GM19324 (cell line): ENCODE measurements at regions not wholly inside any gene's neighbourhood (a gene's known extent, or its start where the extent isn't known, plus 50 kb on each side); places are given as distances from the start of the nearest gene placed in this dataset.

Experiments
- ATAC-seq: cut with Tn5 transposase; IDR thresholded peaks from one replicate; pipeline ENCODE4 v1.9.1; 2021; ENCODE audit warnings: mild to moderate bottlenecking, moderate library complexity; ENCODE audit not compliant: unreplicated experiment, low FRiP score

DNA sequence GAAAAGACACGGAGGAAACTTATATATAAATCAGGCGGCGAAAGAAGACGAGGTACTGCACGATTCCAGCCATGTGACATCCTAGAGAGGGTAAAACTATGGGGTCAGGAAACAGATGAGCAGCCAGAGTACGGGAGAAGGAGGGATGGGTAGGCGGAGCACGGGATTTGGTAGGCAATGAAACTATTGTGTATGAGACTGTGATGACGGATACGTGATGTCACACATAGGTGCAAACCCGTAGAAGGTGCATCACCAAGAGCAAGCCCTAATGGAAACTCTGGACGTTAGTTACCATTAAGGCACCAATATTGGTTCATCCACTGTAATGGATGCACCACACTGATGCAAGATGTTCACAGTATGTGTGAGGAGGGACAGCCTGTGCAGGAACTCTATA lies 93.8 kb upstream of the MGMT start:
- ATAC-seq, result no peak

DNA sequence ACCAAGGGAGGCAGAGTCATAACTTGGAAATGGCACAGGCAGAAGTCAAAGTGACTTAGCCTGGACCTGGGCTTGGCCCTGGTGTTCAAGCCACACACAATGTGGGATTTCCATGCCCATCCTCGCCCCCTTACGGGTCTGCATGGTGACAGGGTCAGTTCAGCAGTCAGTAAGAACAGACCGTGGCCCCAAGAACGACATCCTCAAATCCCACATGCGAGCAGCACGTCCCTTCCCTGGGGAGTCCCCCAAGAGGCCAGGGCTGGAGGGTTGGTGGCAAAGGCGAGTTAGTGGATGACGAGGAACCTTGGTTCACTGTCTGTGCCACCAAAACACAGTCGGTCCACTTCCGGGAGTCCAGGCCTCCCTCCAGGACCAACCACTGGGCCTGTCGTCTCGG lies 93.3 kb upstream of the MGMT start:
- no peak for ATAC-seq

DNA sequence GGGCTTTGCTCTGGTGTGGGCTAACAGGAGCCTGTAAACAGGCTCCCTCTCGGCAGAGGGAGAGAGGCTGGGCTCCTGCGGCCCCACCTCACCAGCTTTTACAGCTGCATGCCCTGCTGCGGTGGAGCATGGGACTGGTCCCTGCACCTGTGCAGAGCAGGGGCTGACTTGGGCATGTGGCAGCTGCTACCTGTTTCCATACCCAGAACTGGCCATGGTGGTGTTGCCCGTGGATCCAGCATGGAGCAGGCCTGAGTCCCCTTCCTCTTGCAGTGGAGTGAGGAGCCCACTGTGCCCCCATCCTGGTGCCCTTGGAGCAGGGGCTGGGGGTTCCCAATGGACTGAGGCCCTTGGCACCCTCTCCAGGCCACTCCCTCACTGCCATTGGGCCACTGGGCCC lies 91.9 kb upstream of the MGMT start:
- ATAC-seq, result no peak

DNA sequence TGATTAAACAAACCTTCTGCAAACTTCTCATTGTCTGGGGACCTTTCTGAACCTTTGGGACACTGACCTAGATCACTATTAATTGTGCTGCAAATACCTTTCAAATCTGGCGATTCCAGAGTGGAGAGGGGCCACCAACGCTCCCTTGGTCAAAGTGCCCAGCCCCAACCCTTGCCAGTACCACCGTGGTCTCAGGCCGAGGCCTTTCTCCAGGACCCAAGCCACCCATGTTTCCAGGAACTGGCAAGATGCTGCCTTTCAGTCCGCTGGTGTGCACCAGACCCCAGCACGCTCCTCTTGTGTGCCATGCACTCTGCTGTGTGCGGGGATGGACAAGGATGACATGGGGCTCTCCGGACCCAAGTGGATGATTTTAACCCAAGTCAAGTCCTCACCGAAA lies 91.1 kb upstream of the MGMT start:
- no peak for ATAC-seq

DNA sequence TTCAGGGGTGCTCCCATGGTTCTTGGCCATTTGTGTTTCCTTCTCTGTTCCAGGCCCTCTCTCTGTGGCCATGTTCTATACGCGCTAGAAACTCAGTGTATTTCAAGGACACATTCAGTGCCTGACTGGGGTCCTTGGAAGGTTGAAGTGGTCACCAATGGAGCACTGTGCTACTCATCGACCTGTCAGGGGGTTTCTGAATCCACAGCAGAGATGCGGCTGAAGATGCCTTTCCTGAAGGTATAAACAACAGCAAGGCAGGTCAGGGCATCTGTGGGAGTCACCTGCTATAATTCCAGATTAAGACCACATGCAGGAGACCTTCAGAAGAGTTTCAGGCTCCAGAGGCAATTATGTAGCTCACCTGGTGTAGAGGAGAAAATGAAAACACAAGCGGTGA lies 86.8 kb upstream of the MGMT start:
- no peak for ATAC-seq

DNA sequence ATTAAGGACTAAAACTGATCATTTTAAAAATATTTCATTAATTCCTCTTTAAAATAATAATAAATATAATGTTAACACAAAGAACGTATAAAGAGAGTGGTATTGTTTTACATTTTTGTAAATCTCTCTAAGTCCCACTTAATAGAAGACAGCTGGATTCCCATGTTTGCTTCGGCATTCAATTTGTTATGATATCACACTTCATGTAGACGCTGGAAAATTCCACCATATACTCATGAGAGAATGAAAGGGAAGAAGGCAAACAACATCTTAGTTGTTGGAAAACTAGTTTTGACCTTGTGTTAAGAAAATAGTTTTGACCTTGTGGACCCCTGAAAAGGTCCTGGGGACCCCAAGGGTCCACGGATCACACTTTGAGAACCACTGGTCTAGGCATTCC lies 85.3 kb upstream of the MGMT start:
- no peak for ATAC-seq

DNA sequence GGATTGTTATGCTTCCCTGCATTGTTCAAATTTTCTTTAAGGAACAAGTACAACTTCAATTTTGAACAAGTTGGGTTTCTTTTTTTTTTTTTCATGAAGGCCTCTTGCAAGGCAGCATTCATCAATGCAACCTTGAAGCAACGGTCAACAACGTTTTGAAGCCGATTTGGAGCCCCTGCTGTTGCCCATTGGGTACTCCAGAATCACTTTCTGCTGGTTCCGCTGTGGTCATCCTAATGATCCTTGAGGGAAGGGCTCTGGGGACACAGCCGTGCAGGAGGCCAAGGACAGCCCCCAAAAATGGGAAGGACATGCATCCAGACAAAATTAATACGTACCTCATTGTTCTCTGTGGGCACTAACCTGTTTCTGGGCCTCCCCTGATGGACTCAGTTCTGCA lies 84.6 kb upstream of the MGMT start:
- no peak for ATAC-seq

DNA sequence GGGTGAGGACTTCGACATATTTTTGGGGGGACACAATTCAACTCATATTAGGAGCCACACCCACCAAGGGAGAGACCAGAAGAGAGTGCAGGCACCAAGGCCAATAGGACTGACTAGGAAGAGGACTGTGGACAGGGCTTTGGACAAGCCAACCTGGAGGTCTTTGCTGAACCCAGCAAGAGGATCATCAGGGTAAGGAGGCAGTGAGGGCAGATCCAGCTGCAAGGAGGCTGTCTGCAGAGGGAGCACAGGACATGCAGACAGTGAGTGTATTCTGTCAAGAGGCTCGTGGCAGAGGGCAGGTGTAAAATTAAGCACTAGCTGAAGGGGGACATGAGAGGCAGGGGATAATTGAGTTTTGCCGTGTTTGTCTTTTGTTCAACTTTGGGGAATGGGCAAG lies 83.4 kb upstream of the MGMT start:
- ATAC-seq, result no peak

DNA sequence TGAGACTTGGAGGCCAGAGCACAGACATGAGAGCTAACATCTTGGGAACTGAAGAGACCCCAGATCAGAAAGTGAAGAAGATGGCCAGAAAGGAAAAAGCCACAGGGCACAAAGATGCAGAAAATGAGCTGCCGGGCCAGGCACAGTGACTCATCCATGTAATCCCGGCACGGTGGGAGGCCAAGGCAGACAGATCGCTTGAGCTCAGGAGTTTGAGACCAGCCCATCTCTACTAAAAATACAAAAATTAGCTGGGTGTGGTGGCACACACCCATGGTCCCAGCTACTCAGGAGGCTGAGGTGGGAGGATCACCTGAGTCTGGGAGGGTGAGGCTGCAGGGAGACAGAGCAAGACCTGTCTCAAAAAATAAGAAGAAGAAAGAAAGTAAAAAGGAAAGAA lies 81.4 kb upstream of the MGMT start:
- ATAC-seq, result no peak

DNA sequence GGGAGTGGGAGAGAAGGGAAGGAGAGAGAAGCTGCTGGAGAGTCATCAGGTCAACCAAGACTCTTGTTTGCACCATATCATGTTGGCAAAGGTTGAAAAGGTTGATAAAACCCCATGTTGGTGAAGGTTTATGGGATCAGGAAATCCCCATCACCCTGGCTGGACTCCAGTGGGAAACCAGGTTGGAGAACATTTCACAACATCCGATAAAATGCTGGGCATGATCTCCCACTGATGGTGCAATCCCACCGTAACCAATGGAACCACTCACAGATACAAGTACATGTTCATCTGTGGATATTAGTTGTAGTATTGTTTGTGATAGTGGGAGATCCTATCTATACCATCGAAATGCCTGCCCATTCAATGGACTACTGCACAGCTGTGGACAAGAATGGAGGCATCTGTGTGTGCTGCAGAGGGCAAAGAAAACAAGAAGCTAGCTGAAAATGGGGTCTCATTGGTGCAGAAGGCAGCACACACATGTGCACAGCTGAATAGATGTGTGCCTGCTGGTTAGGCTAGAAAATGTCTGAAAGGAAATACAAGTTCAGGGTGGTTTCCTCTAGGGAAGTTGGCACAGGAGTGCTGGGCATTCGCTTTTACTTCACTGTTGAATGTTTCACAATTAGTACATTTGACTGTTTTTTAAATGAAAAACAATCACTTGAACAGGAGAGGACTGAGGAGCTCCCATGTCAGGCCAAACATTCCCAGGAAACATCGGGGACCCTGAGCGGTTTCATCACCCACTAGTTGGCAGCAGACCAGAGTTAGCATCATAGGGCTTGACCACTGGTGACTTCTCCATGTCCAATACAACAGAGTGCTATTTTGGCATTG lies 80.4 kb upstream of the MGMT start:
- ATAC-seq, result no peak

DNA sequence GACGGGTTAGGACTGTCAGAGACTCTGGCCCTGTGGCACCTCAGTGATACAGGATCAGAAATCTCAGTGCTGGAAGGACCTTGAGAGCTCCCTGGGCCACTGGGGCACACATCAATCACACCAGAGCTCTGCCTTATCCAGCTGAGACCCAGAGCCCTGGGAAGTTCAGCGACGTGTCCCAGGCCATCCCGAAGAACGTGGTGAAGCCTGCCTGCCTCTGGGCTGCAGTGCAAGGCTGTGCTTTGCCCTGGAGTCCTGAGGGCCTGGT lies 79.8 kb upstream of the MGMT start:
- no peak for ATAC-seq

DNA sequence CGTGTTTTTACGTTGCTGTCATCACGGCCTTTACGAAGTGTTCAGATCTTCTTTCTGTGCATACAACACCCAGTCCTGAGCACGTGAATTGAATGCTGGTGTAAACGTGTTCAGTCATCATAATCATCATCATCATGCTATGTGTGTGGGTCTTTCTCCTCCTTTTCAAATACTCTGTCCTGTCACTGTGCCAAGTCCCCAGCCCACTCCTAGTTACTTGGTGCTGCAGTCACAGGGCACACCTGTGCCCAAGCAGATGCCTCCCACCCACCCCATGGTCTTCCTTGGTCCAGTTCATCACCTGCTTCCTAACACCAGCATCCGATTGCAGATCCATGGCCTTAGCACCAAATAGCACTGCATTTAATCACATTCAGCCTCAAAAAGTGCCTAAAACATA lies 78.6 kb upstream of the MGMT start:
- ATAC-seq, result no peak

DNA sequence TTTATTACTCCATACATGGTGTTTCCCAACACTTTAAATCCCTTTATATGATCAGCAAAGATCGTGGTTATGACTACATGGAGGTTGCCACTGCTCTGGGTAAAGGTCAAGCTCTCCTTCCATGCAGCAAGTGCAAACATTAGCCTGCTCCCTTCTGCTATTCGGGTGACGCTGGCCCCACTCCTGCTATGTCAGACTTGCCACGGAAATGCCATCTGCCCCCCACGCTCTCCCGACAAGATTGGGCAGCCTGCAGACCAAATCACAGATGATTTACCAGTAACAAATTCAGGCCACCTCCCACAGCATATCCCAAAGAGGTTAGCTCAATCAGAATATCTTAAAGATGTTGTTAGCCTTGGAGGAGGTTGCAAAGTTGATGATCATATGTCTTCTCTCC lies 77.8 kb upstream of the MGMT start:
- no peak for ATAC-seq

DNA sequence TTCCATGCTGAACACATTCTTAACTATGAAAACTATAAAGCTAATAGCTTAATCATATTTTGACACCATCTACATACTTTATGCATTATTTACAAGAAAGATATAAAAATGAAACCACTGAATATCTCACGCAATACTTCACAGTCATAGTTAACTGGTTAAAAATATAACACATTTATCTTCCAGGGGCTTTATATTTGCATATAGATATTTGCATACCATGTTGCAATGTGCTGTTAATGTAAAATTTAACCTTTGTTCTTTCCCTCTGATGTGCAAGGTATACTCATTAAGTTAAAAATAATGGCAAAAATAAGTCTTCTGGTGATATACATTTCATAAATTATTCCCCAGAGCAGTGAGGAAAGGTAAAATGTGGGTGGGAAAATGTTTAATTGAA lies 76.9 kb upstream of the MGMT start:
- ATAC-seq, result no peak

DNA sequence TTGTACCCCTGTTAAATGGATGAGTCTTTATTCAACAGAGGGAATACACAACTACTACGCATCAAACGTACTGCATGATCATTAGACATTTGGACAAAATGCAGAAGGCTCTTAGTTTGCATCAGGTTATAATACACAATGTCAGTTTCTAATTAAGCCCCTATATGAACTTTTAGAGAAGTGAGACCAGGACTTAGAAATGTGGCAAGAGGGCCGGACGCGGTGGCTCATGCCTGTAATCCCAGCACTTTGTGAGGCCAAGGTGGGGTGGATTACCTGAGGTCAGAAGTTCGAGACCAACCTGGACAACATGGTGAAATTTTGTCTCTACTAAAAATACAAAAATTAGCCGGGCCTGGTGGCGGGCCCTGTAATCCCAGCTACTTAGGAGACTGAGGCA lies 76.3 kb upstream of the MGMT start:
- ATAC-seq, result no peak

DNA sequence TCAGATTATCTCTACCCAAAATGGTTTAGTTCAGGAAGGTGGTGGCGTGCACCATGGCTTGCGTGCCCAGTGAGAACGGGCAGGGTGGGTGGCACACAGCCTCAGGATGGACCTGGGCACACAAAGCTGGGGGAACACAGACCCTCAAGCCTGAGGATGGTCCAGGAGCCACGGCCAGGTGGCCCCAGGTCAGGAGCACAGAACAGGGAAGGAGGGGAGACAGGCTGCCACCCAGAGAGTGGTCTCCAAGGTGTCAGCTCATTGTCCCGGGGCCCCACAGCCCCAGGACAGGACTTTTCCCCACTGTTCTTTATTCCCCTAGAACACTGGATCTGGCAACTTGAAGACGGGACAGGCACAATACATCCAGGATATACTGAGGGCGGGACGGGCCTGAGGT lies 75.6 kb upstream of the MGMT start:
- no peak for ATAC-seq

DNA sequence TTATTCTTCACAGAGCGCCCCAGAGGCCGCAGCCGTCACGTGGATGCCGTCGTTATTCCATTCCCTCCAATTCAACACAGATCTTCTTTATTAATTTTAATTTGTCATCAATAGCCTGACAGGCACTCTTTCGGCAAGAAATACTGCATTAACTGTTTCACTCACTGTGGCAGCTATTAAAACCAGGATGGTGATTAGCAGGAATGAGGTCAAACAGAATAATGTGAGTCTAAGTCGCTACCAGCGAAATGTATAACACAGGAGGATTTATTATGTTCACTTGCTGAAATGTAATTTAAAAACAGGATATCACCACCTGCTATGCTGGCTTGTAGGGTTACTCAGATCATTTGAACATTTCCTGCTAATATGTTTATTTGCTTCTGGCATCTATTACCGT lies 74.2 kb upstream of the MGMT start:
- no peak for ATAC-seq

DNA sequence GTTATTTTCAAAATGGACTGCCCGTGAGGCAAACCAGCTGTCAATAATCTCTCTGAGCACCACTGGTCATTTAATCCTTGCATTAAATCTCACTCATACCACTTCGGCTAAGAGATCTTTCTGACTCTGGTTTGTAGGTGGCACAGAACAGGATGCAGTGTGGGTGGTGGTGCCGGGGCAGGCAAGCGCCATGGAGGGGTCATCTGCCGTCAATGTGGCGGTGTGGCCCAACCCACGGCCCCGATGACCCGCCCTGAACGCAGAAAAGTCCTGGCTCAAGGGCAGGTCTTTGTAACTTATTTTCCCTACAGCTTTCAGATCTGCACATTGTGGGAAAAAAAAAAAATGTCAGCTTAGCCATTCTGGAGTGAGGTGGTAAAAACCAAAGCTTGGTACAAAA lies 73.2 kb upstream of the MGMT start:
- ATAC-seq, result no peak

DNA sequence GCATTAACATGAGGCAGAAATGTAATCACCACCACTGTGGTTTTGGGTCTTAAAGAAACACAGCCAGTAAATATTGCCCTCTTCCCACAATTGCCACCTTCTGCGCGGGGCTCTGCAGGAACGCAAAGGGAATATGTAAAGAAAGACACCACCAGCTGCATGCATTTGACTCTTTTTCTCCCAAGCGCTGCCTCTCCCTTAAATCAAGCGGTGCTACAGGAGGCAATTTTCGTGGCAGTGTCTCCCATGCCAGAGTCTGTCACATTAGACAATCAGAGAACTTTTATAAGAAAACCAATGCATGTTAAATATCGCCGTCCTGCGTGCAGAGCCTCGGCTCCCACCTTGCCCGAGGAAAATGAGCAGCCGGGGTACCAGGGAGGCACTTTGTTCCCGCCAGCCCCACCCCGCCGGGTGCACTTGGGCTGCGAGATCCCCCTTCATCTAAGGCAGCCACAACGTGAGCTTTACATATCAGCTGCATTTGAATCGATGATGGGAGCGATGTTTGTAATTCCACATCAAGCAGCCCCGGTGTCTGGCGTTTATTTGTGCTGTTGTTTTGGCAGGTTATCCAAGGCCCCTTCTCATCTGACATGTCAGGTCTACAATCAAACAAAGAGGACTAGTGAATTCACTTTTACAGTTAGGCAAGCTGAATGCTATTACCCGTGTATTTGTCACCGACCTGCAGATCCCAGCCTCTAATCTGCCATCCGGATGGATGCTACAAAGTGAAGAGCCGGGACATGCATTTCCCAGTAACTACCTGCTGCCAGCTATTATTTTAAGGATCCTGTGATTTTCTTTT lies 72.3 kb upstream of the MGMT start:
- ATAC-seq, result no peak

DNA sequence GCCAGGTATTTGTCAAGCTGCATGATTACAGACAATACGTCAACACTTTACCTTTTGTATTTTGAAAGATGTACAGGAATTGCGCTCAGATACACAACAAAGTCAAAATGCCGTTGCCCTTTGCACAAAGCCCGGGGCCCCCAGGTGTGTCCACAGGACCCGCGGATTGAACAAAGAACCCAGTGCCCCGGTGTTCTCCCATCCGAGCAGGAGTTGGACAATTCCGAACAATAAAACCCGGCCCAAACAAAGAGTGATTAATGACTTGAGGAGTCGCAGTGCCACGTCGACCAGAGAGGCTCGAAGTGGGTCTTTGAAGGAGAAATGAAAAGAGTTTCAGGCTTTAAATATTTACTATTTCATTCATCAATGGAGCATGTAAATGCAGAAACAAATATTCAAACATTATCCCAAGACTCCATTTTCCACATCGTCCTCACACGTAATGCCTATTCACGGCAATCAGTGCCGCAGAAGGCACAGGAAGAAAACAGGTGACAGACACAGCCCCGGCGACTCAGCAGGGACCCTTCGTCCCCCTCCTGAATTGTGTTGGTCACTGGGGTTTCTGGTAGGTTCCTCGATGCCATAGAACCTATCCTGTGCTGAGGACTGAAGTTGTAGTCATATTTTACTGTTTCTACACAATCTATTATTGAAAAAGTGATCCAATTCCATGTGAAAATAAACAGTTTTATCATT lies 70.9 kb upstream of the MGMT start:
- no peak for ATAC-seq

DNA sequence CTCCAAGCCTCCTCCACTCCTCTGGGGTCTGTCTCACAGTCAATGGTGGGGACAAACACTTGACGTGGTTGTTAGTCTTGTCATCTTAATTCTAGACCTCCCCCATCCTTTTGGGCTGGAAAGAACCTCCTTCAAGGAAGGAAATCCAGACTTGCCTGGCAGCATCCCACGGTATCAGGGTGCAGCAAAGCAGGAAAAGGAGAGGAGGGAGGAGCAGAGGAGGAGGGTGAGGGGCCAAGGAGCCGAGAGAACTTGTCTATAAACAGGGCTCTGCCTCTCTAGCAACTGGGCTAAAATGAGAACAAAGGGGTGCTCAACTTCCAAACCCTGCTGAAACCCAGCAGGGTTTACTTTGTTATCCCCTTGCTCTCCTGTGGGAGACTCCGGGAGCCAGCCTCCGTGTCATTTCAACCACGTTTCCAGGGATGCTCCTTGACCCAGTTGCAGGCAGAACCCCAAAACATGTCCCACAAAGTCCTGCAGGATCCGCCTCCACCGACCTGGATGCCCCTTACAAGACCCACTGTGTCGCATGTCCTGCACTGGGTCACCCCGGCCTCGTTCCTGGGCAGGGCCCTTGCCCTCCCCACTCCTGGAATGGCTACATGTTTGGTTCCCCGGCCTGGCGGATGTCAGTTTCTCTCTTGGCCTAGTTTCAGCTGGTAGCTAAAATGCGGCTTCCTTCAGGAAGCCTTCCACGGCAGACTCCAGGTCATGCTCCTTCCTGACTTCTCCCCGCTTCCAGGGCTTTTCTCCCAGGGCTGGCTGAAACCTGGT lies 69.7 kb upstream of the MGMT start:
- ATAC-seq, result no peak
